HG03469 (cell line): ENCODE measurements at regions not wholly inside any gene's neighbourhood (a gene's known extent, or its start where the extent isn't known, plus 50 kb on each side); places are given as distances from the start of the nearest gene placed in this dataset.
A peak's percentile ranks its signal among the peaks of the same experiment; 100 is the strongest.

Experiments
- ATAC-seq: cut with Tn5 transposase; IDR thresholded peaks from one replicate; pipeline ENCODE4 v1.9.1; 2021; ENCODE audit warnings: mild to moderate bottlenecking, moderate library complexity, moderate number of reproducible peaks; ENCODE audit not compliant: unreplicated experiment

DNA sequence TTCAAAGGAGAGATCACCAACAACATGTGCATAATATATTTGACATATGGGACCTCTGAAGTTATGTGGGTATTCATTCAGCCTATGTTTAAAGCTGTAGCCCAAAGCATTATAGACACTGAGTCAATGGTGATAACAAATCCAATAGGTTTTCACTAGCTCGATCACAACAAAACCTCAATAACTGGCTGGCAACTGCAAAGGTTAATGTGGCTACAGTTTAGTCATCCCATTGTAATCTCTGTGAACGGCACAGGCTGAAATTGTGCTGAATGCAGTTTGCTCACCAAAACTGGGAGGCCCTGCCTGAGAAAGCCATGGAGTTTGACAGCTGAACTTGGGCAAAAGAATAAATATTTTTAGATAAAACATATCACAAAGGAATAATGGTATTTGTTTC is 152.4 kb upstream of the ADO start:
- ATAC-seq = no peak

DNA sequence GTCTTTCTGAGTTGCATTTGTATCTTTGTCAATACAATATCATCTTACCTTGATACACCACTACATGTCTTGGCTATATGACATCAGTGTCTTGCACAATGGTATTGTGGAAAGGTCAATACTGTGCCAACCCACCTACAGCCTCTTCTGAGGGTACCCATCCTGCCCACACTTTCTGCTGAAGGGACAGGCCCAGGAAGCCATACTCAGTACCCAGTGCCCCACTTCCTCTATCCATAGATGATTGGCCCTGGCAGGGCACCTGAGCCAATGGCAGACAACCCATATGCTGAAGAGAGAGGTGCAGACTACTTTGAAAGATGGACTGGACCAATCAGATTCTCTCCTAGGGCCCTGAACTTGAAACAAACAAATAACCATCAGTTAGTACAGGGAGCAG is 152.0 kb upstream of the ADO start:
- no peak for ATAC-seq

DNA sequence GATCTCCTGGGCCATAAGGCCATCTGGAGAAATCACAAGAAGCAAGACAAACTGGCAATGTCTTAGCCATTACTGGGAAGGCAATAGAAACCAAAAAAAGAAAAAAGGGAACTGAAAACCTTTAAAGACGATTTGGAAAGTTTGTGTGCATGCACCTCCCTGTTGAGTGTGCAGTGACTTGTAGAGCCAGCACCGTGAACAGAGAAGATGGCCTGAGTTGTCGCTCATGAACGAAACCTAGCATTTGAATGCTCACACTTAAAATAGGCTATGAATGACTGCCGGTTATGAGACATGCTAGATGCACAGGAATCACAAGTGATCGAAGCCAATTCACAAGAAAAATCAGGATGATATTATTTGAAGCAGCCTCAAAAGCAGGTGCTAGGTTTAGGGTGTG is 151.3 kb upstream of the ADO start:
- peak; percentile 67 for ATAC-seq

DNA sequence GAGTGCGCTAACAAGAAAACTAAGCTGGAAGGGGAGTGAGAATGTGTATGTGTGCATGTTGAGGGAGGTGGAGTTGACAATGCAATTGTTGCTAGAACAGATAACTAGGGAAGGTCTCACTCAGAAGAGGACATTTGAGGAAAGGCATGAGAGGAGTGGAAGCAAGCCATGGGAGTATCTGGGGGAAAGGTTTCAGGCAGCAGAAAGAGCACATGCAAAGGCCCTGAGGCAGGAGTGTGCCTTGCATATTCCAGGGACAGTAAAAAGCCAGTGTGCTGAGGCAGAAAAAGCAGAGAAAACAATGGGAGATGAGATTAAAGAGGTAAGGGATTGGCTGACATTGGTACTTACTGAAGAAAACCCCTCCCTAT is 149.6 kb upstream of the ADO start:
- no peak for ATAC-seq

DNA sequence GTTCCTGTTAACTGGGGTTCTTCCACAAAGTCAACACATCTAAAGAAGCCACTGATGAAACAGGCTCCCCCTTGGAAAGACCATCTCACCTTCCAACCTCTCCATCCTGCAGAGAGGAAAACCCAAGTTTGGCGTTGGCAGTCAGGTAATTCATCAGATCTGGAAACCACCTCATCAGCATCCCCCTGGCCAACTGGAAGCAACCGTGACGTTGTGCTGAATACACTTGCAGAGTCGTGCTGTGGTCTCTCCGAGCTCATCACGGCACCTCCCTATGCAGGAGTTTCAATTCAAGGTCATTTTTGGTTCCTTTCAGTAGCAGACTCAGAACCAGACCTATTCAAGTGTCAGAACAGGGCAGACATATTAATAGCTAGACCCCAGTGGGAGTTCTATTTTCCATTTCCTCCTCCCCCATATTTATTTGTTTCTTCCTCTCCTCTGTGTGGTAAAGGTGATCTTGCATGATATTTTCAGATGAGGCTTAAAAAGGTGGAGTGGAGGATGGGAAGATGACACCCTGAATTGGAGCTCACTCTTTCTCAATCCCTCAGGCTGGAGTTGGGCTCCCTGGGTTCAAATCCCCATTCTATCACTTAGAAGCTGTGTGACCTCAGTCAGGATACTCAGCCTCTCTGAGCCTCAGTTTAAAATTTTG is 149.1 kb upstream of the ADO start:
- peak; percentile 79 for ATAC-seq

DNA sequence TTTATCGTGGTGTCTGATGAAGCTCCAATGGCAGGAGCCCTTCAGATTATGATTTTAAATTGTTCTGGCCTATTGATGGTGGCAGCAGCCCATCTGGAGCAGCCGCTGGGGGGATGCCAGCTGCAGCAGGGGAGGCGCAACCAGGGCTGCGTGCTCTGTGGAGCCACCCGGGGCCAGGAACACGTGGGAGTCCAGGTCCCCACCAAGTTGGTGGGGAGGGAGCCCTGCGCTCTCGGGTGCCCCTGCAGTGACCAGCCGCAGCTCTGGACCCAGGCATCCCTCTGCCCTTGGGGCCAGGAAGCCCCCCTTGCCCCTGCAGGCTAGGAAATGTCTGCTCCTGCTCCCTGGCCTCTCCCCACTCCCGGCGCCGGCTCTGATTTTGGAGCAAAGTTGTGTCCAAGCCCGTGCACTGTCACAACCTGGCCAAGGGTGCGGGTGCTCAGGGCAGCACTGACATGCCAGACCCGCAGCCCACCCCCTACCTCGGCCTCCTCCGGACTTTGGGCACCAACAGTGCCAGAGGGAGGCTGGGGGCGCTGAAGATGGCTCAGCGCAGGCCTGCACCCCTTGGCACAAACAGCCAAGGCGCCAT is 147.2 kb upstream of the ADO start:
- no peak for ATAC-seq

DNA sequence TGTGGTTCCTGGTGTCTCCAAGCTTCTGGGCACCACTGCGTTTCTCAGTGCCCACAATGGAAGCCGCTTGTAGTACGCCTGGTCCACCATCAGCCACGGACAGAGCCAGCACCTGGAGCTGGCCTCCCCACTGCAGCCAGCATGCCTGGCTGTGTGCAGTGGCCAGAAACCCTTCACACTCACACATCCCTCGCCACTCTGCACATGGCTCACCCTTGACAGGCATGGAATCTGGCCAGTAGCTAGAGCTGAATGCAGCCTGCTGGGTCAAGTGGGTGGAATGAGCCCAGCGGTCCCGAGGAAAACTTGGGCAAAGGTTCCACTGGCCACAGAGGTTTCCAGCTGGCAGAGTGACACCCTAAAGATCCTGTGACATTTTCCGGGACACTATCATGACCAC is 146.0 kb upstream of the ADO start:
- ATAC-seq = no peak

DNA sequence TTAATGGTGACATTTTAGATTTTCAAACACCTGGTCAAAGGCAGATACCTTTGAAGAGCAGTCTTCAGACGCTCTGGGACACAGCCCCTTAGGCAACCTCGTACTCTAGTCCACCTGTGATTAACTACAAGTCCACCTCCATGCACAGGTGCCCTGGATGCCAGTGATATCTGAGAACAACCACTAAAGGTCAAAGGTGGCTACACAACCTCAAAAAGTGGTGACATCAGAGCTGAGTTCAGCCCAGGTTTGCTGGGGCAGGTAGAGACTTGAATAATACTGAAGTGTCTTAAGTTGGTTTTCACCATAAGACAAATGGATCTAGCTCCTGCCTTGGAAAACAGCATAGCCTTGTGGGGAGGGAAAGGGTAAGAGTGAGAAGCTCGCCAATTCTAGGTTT is 143.4 kb upstream of the ADO start:
- ATAC-seq = no peak

DNA sequence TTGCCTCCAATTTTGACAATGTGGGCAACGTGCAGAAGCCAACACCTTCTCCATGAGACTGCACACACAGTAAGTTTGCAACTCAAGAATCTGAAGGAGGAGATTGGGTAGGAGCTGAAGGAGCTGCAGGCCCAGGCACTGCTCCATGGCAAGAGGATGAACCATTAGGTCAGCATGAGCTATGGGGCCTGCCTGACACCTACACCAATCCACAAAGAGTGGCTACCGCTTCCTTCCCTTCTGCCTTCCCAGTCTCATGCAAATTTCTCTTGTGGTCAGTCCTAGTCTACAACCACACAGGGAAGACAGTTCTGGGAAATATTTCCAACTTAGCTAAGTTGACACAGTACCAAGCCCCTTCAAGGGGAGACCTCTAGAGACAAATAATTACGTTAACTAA is 142.0 kb upstream of the ADO start:
- no peak for ATAC-seq

DNA sequence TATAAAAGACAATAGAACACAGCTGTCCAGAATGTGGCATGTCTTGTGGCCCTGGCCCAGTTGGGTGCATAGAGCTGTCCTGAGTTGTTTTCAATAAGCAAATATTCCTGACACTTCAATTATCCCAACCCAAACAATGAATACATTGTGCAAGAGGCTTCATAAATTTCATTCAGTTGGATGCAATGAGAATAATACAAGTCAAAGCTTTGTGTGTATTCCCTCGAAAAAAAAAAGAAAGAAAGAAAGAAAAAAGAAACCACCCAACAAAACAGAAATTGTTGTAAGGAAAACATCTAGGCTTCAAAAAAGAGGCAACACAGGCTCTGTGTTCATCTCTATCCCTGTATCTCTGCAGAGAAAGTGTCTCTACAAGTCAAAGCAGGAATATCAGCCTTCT is 138.7 kb upstream of the ADO start:
- no peak for ATAC-seq

DNA sequence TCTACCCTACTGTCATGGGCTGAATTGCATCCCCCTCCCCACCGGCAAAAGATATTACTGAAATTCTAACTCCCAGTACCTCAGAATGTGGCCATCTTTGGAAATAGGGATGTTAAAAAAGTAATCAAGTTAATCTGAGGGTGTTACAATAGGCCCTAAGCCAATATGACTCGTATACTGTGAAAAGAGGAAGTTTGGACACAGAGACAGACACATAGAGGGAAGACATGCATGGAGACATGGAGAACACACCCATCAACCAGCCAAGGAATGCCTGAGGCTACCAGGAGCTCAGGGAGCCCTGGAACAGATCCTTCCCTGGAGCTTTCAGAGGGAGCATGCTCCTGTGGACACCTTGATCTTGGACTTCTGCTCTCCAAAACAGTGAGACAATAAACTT is 138.2 kb upstream of the ADO start:
- ATAC-seq = no peak

DNA sequence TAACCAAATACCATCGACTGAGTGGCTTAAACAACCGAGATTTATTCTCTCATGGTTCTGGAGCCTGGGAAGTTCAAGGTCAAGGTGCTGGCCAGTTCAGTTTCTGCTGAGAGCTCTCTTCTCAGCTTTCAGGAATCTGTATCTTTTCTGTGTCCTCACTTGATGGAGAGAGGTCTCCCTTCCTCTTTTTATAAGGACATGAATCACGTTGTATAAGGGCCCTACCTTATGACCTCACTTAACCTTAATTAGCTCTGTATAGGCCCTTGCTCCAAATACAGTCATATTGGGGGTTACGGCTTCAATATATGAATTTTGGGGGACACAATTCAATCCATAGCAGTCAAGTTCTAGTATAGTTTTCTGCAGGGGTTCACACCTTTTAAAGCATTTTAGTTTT is 135.2 kb upstream of the ADO start:
- no peak for ATAC-seq

DNA sequence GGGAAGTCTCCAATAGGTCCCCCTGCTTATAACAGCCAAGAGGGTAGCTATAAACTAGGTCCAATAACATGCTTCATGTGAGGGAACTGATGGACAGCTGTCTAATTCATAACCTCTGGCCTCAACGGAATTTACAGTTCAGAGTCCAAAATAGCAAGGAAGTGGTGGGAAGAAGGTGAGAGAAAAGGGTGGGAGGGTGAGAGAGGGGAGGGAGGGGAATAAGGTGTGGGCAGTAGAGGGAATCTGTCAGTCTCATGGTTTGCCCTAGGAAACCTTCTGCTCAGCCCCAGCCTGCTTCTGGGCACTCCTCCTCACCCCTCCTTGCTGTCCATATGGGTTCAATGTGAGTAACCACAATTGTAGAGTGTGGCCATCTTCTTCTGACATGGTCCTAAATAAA is 133.4 kb upstream of the ADO start:
- no peak for ATAC-seq

DNA sequence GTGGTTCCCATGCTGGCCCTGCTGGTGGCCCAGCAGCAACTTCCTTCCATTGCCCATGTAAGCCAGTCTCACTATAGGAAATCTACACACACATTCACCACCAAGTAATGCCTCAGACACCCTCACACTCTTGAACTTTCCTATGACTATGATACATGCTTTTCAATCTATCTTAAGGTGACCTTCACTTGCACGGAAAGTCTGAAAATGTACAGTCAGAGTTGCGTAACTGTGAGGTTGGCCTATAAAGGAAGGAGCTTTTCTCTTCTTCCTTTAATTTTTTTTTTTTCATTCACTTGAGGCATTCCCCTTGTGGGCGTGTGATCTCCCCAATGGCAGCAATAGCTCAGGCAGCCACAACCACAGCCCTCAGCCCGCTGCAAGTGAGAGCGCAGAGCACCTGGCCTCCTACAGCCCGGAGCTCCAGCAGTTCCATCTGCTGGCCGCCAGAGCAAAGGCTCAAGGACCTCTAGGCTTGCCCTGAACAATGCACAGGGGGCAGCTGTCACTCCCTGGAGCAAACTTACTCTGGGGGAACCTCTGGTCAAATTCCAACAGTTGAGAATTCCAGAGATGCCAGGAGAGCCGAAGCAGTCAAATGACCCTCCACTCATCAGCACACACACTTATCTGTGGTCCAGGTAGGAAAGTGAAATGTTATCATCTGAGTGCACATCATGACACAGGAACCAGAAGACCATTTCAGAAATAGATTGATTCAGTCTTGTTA is 123.1 kb upstream of the ADO start:
- ATAC-seq = peak; percentile 83

DNA sequence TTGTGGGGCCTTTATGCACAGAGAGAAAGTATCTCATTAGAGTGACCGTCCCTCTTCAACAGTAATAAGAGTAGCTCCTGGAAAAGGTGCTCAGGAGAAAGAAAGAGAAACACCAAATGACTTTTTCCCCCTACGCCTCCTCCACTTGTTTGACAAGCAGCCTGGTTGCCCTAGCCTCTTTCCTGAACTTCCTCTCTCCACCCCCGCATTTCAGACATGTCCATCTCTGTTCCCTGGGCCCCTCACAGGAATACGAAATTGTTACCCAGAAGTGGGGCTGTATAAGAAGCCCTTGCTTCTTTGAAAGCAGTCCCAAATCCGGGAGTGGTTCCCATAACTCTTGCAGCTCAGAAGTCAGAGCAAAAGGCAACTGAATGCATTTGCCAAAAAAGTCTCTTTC is 119.6 kb upstream of the ADO start:
- no peak for ATAC-seq

DNA sequence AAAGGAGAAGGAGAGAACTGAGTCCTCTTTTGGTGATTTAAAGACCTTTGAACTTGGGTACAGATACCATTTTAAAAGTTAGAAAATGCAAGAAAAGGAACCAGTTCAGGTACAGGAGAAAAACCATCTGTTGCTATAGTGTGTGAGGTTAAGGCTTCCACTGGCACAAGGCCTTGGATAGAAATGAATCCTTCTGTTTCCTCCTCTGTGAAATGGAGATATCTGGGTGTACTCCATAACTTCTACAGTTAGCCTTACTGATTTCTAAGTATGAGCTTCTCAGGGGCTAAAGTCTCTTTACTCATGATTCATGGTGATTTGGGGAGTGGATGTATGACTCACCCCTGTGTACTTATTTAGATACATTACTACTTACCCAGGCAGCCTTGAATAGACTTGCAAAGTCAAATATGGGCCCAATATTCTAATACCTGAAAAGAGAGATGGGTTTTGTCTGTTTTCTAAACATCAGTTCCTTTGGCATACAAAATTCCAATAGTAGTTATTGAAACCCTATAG is 117.2 kb upstream of the ADO start:
- no peak for ATAC-seq

DNA sequence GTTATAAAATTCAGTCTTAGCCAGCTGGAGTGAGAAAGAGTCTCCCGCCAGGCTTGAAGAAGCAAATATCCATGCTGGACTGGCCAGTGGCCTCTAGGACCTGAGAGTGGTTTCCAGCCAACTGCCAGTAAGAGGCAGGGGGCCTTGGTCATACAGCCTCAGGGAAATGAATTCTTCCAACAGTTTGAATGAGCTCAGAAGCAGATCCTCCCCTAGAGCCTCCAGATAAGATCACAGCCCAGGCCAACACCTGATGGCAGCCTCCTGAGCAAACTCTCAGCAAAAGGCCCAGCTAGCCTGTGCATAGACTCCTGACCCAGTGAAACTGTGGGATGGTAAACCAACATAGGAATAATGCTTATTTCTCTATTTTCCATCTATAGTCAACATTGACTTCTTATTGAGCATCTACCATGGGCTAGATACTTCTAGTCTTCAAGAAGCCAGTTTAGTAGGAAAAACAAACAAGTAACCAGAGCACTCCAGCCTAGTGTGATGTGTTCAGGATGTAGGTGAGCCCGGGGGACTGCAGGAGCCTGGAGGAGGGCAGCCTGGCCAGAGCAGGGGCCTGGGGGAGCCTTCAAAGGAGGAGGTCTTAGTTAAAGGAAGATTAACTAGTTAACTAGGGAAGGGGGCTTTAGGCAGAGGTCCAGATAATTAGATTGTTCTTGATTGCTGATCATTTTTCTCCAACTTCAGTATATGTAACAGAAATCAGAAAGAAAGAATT is 115.4 kb upstream of the ADO start:
- ATAC-seq = no peak

DNA sequence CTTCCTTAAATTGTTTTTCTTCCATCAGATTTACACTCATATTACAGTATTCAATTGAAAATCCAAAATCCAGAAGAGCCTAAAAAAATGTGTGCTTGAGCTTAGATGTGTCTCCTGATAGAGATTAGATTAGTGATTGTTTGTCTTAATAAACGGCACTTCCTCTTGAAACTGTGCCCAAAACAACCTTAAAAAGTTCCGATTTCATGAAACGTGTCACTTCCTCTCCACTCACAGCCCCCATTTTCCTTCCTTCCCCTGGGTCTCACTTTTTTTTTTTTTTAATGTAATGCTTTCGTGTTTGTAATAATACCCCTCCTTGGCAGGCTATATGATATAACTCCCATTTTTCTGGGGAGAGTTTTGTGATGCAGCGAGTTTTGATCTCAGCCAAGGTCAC is 114.8 kb upstream of the ADO start:
- ATAC-seq = no peak

DNA sequence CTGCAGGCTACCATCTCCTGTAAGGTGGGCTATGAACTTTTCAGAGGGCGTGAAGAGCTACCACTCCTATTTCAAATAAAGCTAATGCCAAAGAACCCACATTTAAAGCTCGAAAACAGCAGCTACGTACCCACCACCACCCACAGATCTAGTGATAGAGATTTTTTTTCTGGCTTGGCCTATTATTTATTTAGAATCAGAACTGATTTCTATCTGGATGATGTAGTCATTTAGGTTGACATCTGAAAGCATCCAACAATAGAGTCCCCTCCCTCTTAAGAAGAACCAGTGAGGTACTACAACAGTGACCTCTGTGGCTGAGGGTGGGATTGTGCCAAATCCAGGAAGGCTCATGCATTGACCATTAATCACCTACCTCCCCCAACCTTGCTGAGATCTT is 113.8 kb upstream of the ADO start:
- no peak for ATAC-seq

DNA sequence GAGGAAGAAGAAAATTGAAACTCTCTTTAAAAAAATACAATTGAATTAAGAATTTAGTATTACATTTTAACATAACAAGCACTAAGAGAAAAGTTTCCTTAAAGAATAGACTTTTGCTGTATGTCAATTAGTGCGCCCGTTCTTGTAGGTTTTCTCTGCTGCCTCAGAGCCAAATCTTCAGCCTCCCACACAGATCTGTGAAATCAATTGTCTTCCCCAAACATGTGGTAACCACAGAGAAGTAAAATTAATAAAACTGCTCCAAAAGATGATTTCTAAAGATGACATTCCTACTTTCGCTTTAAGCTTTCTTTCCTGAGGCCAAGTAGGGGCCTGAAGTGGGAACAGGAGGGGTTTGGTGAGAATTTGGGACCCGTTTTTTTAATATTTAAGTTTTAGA is 113.2 kb upstream of the ADO start:
- ATAC-seq = no peak

DNA sequence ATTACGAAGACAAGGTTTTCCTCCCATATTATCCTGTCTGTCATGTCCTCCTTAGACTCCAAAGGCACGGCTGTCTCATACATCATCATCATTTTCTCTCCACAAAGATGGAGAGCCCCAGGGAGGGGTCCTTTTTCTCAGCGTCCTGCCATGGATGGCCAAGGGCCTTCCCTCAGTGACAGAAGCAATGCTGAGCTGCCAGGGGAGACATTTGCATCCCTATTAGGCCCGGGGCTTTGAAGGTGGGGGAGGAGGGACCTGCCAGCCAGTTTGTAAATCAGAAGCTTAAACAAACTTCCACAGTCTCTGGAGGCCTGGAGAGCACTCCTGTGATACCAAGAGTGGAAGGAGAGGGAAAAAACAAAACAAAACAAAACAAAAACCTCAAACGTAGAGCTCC is 112.4 kb upstream of the ADO start:
- no peak for ATAC-seq

DNA sequence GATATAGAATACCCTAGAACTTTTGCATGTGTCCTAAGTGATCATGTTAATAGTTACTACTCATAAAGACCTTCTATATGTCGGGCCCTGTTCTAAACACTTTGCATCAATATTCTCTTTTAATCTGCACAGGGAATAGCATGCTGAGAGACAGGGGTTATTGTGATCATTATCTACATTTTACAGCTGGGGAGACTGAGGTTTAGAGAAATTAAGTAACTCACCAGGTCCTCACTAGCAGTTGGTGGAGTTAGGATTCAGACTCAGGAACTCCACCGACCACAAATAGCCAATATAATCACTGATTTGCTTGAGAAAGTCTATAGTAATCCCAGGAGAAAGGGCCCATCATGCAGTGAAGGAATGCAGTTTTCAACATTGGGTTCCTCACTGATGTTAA is 111.2 kb upstream of the ADO start:
- no peak for ATAC-seq
